ENCODE measurements at regions not wholly inside any gene's neighbourhood (a gene's known extent, or its start where the extent isn't known, plus 50 kb on each side); places are given as distances from the start of the nearest gene placed in this dataset.

DNA sequence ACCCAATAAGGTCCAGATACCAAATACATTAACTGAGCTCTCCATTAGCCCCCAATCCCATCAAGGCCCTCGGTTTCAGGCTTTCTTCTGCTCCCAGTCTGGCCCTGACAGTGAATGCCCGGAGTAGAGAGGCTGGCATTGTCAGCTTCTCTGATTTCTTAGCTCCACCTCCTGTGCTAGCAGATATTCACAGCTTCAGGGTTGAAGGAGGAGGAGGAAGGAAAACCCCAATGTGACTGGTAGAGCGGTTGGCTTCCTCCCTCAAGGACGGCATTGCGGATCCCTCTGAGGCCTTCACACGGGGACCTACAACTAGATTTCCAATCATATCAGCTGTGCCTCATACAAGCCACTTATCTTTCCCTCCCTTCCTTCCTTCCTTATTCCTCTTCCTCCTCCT, 164.1 kb upstream of the SYNDIG1 start:
- DNase-seq (ENCODE audit: low read depth): no peak

GRCh38 chr20:24304291-24304690, 165.1 kb upstream of the SYNDIG1 start:
- TF ChIP-seq CTCF (IDR thresholded peaks at IDR 0.05; ENCODE audit: low read depth, low read length, missing control alignments): no peak
- no peak for DNase-seq (ENCODE audit: low read depth)
- H3K4me3 ChIP-seq (ENCODE audit: low read depth, low read length): no peak overlapping the region

More for the DNA sequence above, 164.1 kb upstream of the SYNDIG1 start:
- TF ChIP-seq CTCF (IDR thresholded peaks at IDR 0.05; ENCODE audit: low read depth, low read length, missing control alignments): no peak
- H3K4me3 ChIP-seq (ENCODE audit: low read depth, low read length): no peak overlapping the region

DNA sequence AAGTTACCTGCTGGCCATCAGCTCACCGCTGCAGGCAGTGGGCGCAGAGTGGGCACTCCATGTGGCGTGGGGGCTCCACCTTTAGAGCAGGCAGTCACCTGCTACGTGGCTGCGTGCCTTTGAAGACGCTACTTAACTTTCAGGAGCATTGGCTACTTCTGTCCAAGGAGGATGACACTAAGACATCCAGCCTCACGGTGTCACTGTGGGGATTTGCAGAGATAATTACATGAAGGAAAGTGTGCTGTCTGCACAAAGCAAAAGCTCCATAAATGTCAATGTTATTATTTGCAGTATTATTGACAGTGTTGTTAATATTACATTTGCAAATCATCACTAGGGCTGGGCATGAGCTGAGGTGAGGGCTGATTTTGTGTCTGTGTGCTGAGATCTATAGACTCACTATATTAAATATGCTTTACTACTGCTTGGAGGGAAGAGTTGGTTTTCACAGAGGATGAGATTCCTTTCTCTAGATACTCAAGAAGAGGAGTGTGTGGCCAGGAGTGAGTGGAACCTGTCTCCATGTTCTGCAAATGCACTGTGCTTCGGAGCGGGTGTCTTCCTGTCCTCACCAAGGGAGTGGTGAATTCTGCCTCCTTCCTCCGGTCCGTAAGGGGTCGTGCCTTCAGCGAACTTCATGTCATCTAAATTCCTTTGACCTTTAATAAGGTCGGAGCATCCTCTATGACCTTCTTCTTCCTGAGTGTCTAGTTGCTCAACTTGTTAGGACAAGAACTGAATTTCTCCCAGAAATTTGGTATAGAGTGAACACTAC, 165.8 kb upstream of the SYNDIG1 start:
- no peak overlapping the region for H3K4me3 ChIP-seq (ENCODE audit: low read depth, low read length)
- DNase-seq (ENCODE audit: low read depth): no peak
- TF ChIP-seq CTCF (IDR thresholded peaks at IDR 0.05; ENCODE audit: low read depth, low read length, missing control alignments): no peak

DNA sequence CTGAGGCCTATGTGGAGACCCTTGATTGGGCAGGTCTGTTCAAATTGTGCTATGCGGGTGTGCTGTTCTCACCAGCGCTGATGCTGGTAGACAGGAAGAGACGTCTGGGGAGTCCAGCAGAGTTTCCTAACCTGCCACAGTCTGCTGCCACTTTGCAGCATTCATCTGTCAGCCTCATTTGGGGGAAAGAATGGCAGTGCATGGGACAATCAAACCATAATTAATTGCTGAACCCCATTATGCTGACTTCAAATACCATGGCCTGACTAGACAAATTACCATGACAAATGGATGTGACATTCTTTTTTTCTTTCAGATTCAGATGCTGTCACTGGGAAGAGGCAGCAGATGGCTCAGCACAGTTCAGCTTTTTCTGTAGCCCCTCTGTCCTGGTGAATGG, 171.4 kb upstream of the SYNDIG1 start:
- TF ChIP-seq CTCF (IDR thresholded peaks at IDR 0.05; ENCODE audit: low read depth, low read length, missing control alignments): no peak
- H3K4me3 ChIP-seq (ENCODE audit: low read depth, low read length): no peak overlapping the region
- DNase-seq (ENCODE audit: low read depth): no peak

DNA sequence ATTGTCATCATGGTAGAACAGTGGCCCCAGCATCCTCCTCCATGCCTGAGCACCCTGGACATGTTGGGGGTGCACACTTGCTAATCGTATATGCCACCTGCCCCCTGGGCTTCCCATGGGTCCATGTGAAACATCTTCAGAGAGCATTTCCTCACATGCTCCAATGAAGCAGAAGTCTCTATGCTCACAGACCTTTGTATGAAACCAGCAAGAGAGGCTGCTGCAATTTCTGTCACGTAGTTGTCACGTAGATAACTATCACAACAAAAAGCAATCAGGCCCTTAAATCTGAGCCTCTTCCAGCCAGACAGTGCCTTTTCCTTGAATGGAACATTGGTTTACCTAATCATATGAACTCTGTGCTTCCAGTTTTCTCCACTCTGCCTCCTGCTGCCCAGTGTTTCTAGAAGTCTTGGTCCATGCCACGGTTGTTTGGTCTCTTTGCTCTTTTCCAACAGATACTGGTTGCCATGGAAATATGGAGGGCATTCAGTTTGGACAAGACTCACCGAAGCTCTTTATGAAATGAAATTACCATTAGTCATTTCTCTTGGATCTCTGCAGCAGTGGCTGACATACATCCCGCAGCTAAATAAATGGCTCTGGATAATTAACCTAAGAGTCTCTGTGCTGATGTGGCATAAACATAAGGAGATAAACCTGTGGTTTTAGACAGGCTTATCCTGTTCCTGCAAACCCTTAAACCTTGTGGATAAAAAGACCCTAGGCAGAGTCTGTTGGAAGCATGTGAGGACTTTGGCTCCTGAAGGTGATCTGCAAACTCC, 172.8 kb upstream of the SYNDIG1 start:
- H3K4me3 ChIP-seq (ENCODE audit: low read depth, low read length): no peak overlapping the region
- TF ChIP-seq CTCF (IDR thresholded peaks at IDR 0.05; ENCODE audit: low read depth, low read length, missing control alignments): no peak
- no peak for DNase-seq (ENCODE audit: low read depth)

DNA sequence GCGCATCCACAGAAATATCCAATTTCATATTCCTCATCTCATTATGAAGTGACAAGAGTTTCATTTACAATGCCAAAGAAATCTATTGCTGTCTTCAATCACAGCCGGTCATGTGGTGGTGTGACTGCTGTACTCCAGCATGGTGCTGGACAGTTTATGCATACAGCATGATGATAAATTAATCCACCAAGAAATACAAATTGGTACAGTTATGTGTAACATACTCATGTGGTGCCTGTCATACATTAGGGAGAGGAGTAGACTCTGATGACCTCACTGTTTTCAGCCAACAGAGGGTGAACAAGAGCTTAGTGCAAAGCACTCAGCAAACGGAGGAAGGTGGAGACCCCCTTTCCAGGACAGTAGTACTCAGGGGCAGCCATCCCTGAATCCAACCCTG, 178.4 kb upstream of the SYNDIG1 start:
- H3K4me3 ChIP-seq (ENCODE audit: low read depth, low read length): no peak overlapping the region
- DNase-seq (ENCODE audit: low read depth): no peak
- TF ChIP-seq CTCF (IDR thresholded peaks at IDR 0.05; ENCODE audit: low read depth, low read length, missing control alignments): no peak

Measured in GM12864 (cell line).